AG04450 (cell line): ENCODE measurements at regions not wholly inside any gene's neighbourhood (a gene's known extent, or its start where the extent isn't known, plus 50 kb on each side); places are given as distances from the start of the nearest gene placed in this dataset.

Experiments
- CTCF ChIA-PET: fragments of 300-600, 350-600 bp; formaldehyde crosslinking; extraction: SDS; loops from one replicate; lab custom pipeline; 2022; ENCODE audit warnings: antibody characterized with exemption, inconsistent platforms; lab: Charles Lee
- POLR2A ChIA-PET: fragments of 350-600 bp; formaldehyde crosslinking; extraction: SDS; loops from one replicate; lab custom pipeline; 2021; ENCODE audit warnings: antibody characterized with exemption, inconsistent platforms; lab: Yijun Ruan, JAX
- DNase-seq: peaks from one replicate; pipeline ENCODE4 v3.0.0-alpha.2; 2011; ENCODE audit warnings: low read depth, low spot score
- H3K27ac ChIP-seq: one replicate; pipeline ENCODE4 v1.5.1; 2012; ENCODE audit warnings: low read depth, low read length, control low read depth
- H3K27me3 ChIP-seq: one replicate; pipeline ENCODE4 v1.6.0; 2012; ENCODE audit warnings: low read length; ENCODE audit not compliant: control insufficient read depth, insufficient read depth
- H3K4me3 ChIP-seq: 2 replicates; pipeline ENCODE4 v1.5.1; 2011; ENCODE audit warnings: mild to moderate bottlenecking, low read depth, low read length, control low read depth
- H3K9me3 ChIP-seq: 2 replicates; pipeline ENCODE4 v1.5.1; 2012; ENCODE audit warnings: low read length; ENCODE audit not compliant: control insufficient read depth, insufficient read depth
- TF ChIP-seq, protein P1 (sequence below): IDR thresholded peaks from 2 replicates; pipeline ENCODE4 v1.5.1; 2011; ENCODE audit warnings: low read depth, low read length, control low read depth, inconsistent platforms

DNA sequence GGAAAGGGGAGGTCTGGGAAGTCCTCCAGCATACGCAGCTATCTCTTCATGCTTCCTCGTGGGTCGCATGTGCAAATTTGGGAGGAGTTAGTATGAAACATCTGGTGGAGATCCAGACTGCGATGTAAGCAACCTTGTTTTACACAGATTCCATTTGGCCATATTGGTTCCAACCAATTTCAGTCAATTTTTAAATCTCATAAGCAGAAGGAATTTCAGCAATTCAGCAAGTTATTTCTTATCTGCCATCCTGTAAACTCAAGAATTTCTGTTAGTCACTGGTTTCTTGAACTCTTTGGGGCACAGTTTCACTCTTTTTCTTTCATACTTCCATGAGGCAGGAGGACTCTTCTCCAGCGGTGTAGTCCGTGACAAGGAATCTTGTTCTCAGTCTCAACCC, 130.4 kb upstream of the CLINT1 start:
- POLR2A ChIA-PET: interaction anchor here (0.7 kb wide), 1 partner anchor 144 kb away, joined by 3 read pairs; no protein-coding TSS in a partner anchor
- TF ChIP-seq, protein P1, sequence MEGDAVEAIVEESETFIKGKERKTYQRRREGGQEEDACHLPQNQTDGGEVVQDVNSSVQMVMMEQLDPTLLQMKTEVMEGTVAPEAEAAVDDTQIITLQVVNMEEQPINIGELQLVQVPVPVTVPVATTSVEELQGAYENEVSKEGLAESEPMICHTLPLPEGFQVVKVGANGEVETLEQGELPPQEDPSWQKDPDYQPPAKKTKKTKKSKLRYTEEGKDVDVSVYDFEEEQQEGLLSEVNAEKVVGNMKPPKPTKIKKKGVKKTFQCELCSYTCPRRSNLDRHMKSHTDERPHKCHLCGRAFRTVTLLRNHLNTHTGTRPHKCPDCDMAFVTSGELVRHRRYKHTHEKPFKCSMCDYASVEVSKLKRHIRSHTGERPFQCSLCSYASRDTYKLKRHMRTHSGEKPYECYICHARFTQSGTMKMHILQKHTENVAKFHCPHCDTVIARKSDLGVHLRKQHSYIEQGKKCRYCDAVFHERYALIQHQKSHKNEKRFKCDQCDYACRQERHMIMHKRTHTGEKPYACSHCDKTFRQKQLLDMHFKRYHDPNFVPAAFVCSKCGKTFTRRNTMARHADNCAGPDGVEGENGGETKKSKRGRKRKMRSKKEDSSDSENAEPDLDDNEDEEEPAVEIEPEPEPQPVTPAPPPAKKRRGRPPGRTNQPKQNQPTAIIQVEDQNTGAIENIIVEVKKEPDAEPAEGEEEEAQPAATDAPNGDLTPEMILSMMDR: no peak
- DNase-seq: no peak
- Histone ChIP-seq H3K9me3 (peaks cover 5% of the 10 kb centered on the region; the same call in 1 of the 2 replicates), H3K27ac (no peak overlapping the region), H3K4me3 (no peak overlapping the region), H3K27me3 (no peaks in the 10 kb centered on the region)
- CTCF ChIA-PET: no interaction called here

DNA sequence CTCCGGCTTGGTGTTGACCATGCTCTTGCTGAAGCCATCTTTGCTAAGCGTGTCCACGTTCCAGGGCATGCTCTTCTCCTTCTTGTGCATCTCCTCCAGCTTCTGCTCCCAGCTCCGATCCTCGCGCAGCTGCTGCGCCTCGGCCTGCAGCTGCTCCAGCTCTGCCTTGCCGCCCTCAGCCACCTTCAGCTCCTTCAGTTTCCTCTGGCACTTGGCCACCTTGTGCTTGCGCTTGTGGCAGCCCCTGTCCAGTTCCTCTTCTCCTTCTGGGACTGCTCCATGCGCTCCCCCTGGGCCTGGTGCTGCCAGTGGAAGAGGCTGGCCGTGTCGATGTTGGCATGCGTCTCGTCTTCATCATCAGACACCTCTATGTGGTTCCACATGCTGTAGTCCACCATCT, 128.3 kb upstream of the CLINT1 start:
- Histone ChIP-seq H3K4me3 (no peak overlapping the region), H3K27me3 (no peaks in the 10 kb centered on the region), H3K27ac (no peak overlapping the region), H3K9me3 (peaks cover 5% of the 10 kb centered on the region; the same call in 1 of the 2 replicates)
- TF ChIP-seq, protein P1: no peak
- POLR2A ChIA-PET: no interaction called here
- DNase-seq: no peak
- CTCF ChIA-PET: no interaction called here

DNA sequence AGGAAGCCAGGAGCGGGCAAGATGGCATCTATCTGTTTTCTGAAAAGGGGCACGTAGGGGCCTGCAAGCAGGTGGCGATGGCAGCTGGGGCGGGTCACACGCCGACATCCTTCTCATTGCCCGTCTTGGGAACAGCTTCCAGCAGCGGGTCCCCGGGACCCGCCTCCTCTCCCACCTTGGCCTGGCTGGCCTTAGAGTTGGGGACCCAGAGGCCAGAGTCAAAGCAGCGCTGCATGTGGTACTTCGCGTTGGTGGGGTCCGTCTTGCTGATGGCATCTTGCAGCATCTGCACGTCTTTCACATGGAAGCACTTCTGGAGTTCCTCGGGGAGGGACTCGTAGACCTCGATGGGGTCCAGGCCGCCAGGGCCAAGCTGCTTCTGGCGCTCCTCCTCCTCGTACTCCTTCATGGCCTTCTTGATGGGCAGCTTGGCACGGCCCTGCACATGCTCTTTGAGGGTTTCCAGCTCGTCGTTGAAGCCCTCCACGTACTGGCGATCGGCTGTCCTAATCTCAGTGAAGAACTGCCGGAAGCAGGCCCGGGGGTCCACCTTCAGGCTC, 127.6 kb upstream of the CLINT1 start:
- Histone ChIP-seq H3K27me3 (no peaks in the 10 kb centered on the region), H3K9me3 (peaks cover 5% of the 10 kb centered on the region; the same call in 1 of the 2 replicates), H3K4me3 (no peak overlapping the region), H3K27ac (no peak overlapping the region)
- ChIA-PET POLR2A (no interaction called here), CTCF (no interaction called here)
- DNase-seq: no peak
- TF ChIP-seq, protein P1: no peak

DNA sequence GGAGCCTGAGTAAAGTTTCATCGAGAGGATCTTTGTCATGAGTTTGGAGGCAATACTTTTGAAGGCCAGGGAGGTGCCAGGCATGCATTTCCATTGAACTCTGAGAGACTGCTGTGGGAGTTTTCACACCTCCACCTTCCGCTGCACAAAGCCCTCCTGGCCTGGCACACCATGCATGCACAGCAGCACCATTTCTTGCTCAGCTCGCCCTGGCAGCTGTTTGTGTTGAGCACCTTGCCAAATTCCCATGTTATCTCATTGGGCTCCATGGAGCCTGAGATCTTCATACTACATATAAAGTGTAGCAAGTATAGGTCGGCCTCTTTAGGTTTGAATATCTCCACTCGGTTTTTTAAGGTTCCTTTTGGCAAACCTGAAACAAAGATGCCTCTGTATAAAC, 125.7 kb upstream of the CLINT1 start:
- no peak for DNase-seq
- TF ChIP-seq, protein P1: no peak
- ChIA-PET CTCF (no interaction called here), POLR2A (no interaction called here)
- Histone ChIP-seq H3K27ac (no peak overlapping the region), H3K9me3 (peaks cover 5% of the 10 kb centered on the region; the same call in 1 of the 2 replicates), H3K27me3 (no peaks in the 10 kb centered on the region), H3K4me3 (no peak overlapping the region)

DNA sequence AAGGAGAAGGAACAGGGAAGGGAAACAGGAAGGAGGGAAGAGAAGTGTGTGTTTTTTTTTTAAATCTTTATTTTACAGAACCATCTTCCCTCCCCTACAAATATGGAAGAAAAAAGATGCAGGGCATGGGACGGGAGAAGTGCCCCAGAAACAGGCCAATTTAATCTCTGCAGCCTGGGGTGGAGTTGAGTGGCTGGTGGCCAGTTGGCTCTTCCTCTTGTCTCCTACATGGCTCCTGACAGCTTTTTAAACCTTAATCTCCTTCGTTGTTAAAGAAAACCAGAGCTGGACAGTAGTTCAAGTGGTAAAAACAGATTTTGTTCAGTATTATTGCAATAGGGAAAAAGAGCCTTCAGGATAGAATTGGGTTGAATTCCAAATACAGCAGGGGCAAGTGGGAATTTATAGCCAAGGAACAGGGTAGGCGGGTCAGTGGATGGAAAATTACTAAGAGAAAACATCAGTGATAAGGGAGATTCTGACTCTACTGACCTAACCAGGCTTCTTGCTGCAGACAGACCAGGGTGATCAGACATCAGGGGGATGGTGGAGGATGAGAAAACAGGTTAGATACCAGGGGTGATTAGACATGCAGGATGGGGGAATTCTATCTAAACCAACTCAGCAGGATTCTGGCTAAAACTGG, 125.1 kb upstream of the CLINT1 start:
- Histone ChIP-seq H3K4me3 (no peak overlapping the region), H3K27me3 (no peaks in the 10 kb centered on the region), H3K9me3 (peaks cover 5% of the 10 kb centered on the region; the same call in 1 of the 2 replicates), H3K27ac (no peak overlapping the region)
- DNase-seq: no peak
- CTCF ChIA-PET: no interaction called here
- TF ChIP-seq, protein P1: no peak
- POLR2A ChIA-PET: no interaction called here
